ENCODE measurements at regions not wholly inside any gene's neighbourhood (a gene's known extent, or its start where the extent isn't known, plus 50 kb on each side); places are given as distances from the start of the nearest gene placed in this dataset.

- POLR2A ChIA-PET = no interaction called here
- peak; percentile 84 for ATAC-seq
- peaks cover 29% of the 10 kb centered on the region for H3K36me3 Mint-ChIP-seq
- no peak overlapping the region for H3K4me3 Mint-ChIP-seq
- H3K9me3 Mint-ChIP-seq = no peaks in the 10 kb centered on the region
- CTCF ChIA-PET = interaction anchor here (0.6 to 1.5 kb wide), 15 partner anchors 8 to 418 kb away, joined by 3 to 11 read pairs (median 3); no protein-coding TSS in a partner anchor
- H3K27ac Mint-ChIP-seq = no peak overlapping the region; the same call in 1 of the 2 replicates
- TF ChIP-seq ZNF671 (CRISPR knock-in tag; IDR thresholded peaks at IDR 0.05) (no peak), CTCF (IDR thresholded peaks at IDR 0.05) (peak; percentile 28; the same call in 1 of the 2 replicates), NR2C2 (CRISPR knock-in tag; IDR thresholded peaks at IDR 0.05) (no peak), MAX (CRISPR knock-in tag; IDR thresholded peaks at IDR 0.05) (no peak), HMGA2 (CRISPR knock-in tag; IDR thresholded peaks at IDR 0.05) (peak; percentile 69)
- H3K4me1 Mint-ChIP-seq = peaks cover 4% of the 10 kb centered on the region; the same call in 1 of the 2 replicates
- peak; percentile 74 for DNase-seq (ENCODE audit: low spot score)
- no peaks in the 10 kb centered on the region for H3K27me3 Mint-ChIP-seq (ENCODE audit: low read depth)
These were observed 197.0 kb downstream of the UTRN start for GRCh38 chr6:144482142-144482541.

- Mint-ChIP-seq H3K4me1 (peaks cover 4% of the 10 kb centered on the region; the same call in 1 of the 2 replicates), H3K9me3 (no peaks in the 10 kb centered on the region), H3K27ac (no peak overlapping the region), H3K27me3 (ENCODE audit: low read depth) (no peaks in the 10 kb centered on the region), H3K36me3 (peaks cover 32% of the 10 kb centered on the region), H3K4me3 (no peak overlapping the region)
- no peak for TF ChIP-seq ZNF281 (CRISPR knock-in tag; IDR thresholded peaks at IDR 0.05)
- TF ChIP-seq NFE2L1 (CRISPR knock-in tag; IDR thresholded peaks at IDR 0.05) = no peak
- no peak for TF ChIP-seq CDX4 (CRISPR knock-in tag; IDR thresholded peaks at IDR 0.05; ENCODE audit: borderline replicate concordance)
- no peak for TF ChIP-seq ETV6 (CRISPR knock-in tag; IDR thresholded peaks at IDR 0.05)
- no peak for TF ChIP-seq NR1H2 (CRISPR knock-in tag; IDR thresholded peaks at IDR 0.05)
- no peak for TF ChIP-seq HMGXB4 (CRISPR knock-in tag; IDR thresholded peaks at IDR 0.05)
- TF ChIP-seq ZNF317 (CRISPR knock-in tag; IDR thresholded peaks at IDR 0.05; ENCODE audit: borderline replicate concordance, low read depth) = no peak
- no peak for TF ChIP-seq ZNF121 (CRISPR knock-in tag; IDR thresholded peaks at IDR 0.05)
- no peak for TF ChIP-seq ESRRA (CRISPR knock-in tag; IDR thresholded peaks at IDR 0.05; ENCODE audit: borderline replicate concordance)
- ChIA-PET POLR2A (no interaction called here), CTCF (no interaction called here)
- ATAC-seq = no peak
- no peak for DNase-seq (ENCODE audit: low spot score)
These were observed 200.4 kb downstream of the UTRN start for GRCh38 chr6:144485531-144485930.

GRCh38 chr6:144488590-144488989 lies 203.5 kb downstream of the UTRN start:
- Mint-ChIP-seq H3K27ac (no peak overlapping the region), H3K36me3 (peaks cover 52% of the 10 kb centered on the region), H3K27me3 (ENCODE audit: low read depth) (no peaks in the 10 kb centered on the region), H3K9me3 (peaks cover 3% of the 10 kb centered on the region), H3K4me1 (no peaks in the 10 kb centered on the region), H3K4me3 (no peak overlapping the region)
- TF ChIP-seq ZNF232 (CRISPR knock-in tag; IDR thresholded peaks at IDR 0.05) (no peak), MAX (CRISPR knock-in tag; IDR thresholded peaks at IDR 0.05) (no peak), ZNF416 (CRISPR knock-in tag; IDR thresholded peaks at IDR 0.05) (no peak), TP53 (CRISPR knock-in tag; IDR thresholded peaks at IDR 0.05) (no peak), HMGA2 (CRISPR knock-in tag; IDR thresholded peaks at IDR 0.05) (no peak), ETV6 (CRISPR knock-in tag; IDR thresholded peaks at IDR 0.05) (no peak), JUN (CRISPR knock-in tag; IDR thresholded peaks at IDR 0.05) (no peak), USF2 (CRISPR knock-in tag; IDR thresholded peaks at IDR 0.05) (no peak), FOXP4 (CRISPR knock-in tag; IDR thresholded peaks at IDR 0.05) (no peak), TEAD4 (CRISPR knock-in tag; IDR thresholded peaks at IDR 0.05) (no peak), GTF2I (CRISPR knock-in tag; conservative IDR thresholded peaks at IDR 0.05) (no peak), ZNF317 (CRISPR knock-in tag; IDR thresholded peaks at IDR 0.05; ENCODE audit: borderline replicate concordance, low read depth) (no peak)
- ATAC-seq = peak; percentile 69
- POLR2A ChIA-PET = no interaction called here
- CTCF ChIA-PET = interaction anchor here (0.6 to 1.0 kb wide), 2 partner anchors 383 to 799 kb away, joined by 3 read pairs; no protein-coding TSS in a partner anchor
- no peak for DNase-seq (ENCODE audit: low spot score)

All from WTC11 (cell line).